KBM-7 (cell line): ENCODE measurements at regions not wholly inside any gene's neighbourhood (a gene's known extent, or its start where the extent isn't known, plus 50 kb on each side); places are given as distances from the start of the nearest gene placed in this dataset.

ENCODE experiments used
- DNase-seq: peaks from one replicate; pipeline ENCODE4 v3.0.0-alpha.2; 2015
- in situ Hi-C: fragments of 300-500 bp; cut with MboI; formaldehyde crosslinking; loops from 2 replicates; pipeline ENCODE4 v1.14.3; 2020; ENCODE audit warnings: low sequenced_read_pairs, low pct_unique_long_range_greater_than_20kb, mixed read lengths

GRCh38 chr1:14112613-14113012 lies 412.6 kb downstream of the PRDM2 start:
- no peak for DNase-seq
- in situ Hi-C loops, result no loop called here

GRCh38 chr1:14113271-14113670 lies 413.3 kb downstream of the PRDM2 start:
- in situ Hi-C loops, result no loop called here
- DNase-seq, result no peak

DNA sequence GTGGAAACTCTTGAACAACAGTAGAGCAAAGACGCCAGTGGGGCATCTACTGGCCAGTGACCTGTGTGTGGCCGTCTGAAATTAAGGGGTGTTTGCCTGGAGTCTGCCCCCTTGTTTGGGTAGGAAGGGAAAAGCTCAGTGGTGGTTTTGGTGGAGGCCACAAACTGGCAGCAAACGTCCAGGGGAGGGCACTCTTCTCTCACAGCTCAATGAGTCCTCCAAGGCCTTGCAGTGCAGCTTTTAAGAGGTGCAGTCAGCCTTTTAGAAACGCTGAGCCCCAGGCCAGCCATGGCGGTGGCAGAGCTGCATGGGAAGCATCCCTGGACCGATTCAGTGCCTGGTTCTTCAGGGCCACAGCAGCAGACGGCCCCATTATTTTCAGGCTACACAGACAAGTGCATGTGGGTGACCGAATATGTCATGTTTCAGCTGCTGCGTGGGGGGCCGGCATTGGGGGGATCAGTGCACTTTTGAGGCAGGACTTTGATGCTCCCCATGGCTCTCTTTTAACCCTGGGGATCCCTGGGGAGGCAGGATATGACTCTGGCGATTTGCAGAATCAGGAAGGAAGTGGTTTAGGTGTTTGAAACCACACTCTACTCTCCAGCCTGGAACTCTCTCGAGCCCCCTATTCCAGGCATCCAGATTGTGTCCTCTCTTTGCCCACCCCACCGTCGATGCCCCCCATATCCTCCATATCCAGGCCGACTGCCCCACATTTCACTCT lies 414.0 kb downstream of the PRDM2 start:
- DNase-seq, result peak; percentile 42
- in situ Hi-C loops, result no loop called here

DNA sequence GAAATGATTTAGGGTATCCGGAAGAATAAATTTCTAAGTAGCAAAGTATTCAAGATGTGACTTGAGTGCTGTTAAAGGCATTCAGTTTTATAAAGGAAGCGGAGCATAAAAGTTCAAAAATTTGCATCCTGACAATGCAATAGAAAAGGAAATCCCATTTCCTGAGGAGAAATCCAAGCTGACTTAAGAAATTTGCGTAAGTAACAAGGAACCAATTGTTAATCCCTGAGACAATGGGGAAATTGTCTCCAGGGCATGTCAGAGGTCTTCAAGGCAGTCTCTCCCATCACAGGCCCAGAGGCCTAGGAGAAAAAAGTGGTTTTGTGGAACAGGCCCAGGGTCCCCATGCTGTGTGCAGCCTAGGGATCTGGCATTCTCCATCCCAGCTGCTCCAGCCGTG lies 416.0 kb downstream of the PRDM2 start:
- DNase-seq, result no peak
- in situ Hi-C loops, result no loop called here

GRCh38 chr1:14117700-14118099 lies 417.7 kb downstream of the PRDM2 start:
- in situ Hi-C loops, result no loop called here
- no peak for DNase-seq

- in situ Hi-C loops, result no loop called here
- DNase-seq, result no peak
Measured at GRCh38 chr1:14118691-14119485, 418.9 kb downstream of the PRDM2 start.

DNA sequence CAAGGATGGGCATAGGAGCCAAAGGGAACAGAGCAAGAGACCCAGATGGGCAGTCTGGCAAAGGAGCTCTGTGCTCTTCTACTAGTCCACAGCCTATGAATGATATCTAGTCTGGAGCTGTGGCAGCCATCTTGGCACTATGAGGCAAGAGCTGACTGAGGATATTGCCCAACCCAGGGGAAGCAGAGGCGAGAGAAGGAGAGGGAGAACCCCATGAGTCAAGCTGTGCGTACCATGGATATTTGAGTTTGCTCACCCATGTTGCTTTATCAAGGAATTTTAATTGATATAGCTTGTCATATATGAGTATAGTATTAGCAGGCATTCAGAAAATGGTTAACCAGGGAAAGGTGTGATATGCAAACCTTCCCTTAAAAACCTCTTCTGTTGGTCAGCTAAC lies 420.9 kb downstream of the PRDM2 start:
- DNase-seq, result no peak

DNA sequence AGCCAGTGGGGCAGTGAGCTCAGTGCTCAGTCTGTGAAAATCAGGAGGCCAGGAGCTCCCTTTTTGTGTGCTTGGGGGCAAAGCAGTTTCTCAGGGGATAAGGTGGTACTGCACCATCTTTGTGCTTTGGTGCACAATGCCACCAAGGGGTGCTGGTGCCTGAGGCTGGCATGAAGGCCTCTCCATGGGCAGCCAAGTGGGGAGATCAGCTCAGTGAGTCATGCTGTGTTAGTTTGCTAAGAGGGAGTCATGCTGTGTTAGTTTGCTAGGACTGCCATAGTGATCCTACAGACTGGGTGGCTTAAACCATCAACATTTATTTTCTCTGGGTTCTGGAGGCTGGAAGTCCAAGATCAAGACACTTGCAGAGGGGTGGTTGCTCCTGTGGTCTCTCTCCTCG lies 428.1 kb downstream of the PRDM2 start:
- in situ Hi-C loops, result no loop called here
- no peak for DNase-seq

More for the DNA sequence above, 420.9 kb downstream of the PRDM2 start:
- in situ Hi-C loops, result no loop called here

- no peak for DNase-seq
- in situ Hi-C loops, result no loop called here
Measured at GRCh38 chr1:14129009-14129408, 429.0 kb downstream of the PRDM2 start.

- DNase-seq, result no peak
- in situ Hi-C loops, result no loop called here
Measured at GRCh38 chr1:14135070-14135469, 435.1 kb downstream of the PRDM2 start.

DNA sequence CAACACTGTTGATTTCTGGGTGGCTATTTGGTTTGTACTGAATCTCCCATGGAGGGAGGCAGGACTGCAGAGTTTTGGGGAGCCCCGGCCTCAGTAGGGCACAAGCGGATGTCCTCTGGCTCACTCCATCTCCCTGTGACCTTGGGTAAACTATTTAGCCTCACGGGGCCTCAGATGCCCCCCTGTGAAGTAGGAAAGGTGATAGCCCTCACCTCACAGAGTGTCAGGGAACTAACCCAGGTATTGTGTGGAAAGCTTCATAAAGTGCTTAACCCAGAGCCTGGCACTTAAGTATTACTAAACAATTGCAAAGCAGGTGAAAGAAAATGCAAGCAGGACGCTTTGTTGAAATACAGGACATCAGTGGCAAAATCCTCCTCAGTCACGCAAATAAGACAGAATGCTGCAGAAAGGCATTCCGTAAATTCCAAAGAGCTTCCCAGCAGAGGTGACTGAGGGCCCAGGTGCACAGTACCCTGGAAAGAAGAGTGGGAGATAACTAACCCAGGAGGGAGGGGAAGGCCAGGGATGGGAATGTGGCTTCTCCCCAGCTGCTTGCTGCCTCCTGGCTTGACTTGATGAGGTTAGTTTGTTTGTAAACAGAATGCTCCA lies 436.3 kb downstream of the PRDM2 start:
- in situ Hi-C loops, result no loop called here
- no peak for DNase-seq

- in situ Hi-C loops, result no loop called here
- DNase-seq, result no peak
Measured at GRCh38 chr1:14136881-14137280, 436.9 kb downstream of the PRDM2 start.

- DNase-seq, result no peak
- in situ Hi-C loops, result no loop called here
Measured at GRCh38 chr1:14137411-14138134, 437.6 kb downstream of the PRDM2 start.

DNA sequence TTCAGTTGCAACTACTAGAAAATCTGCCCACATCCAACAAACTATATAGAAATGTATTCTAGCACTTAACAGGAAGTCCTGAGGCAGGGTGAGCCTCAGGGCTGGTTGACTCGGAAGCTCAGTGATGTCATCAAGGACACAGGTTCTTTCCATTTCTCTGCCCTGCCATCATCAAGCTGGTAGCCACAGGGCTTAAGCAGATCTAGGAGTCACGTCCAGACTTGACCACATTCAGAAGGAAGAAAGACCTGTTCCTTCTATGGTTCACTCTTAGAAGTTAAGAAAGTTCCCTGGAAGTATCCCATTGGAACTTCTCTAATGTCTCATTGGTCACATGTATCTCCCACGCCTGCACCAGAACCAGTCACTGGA lies 438.1 kb downstream of the PRDM2 start:
- in situ Hi-C loops, result no loop called here
- no peak for DNase-seq

DNA sequence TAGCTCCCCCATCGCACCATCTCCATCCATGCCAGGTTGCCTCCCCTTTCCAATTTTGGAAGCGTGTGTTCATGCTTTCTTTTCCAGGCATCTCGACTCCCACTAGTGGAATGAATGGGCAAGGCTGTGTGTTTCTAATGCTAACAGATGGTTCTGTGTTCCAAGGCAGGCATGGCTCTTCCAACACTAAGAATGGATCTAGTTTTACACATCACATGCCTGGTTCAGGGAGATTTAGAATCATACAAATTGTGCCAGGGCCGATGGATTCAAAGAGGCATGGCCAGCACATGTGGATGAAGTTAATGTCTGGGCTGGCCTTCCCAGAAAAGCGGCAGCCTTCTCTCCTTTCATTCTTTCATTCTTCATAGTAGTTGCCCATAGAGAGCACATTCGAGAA lies 438.7 kb downstream of the PRDM2 start:
- in situ Hi-C loops, result no loop called here
- DNase-seq, result no peak

- in situ Hi-C loops, result no loop called here
- no peak for DNase-seq
Measured at GRCh38 chr1:14140831-14141401, 440.9 kb downstream of the PRDM2 start.

DNA sequence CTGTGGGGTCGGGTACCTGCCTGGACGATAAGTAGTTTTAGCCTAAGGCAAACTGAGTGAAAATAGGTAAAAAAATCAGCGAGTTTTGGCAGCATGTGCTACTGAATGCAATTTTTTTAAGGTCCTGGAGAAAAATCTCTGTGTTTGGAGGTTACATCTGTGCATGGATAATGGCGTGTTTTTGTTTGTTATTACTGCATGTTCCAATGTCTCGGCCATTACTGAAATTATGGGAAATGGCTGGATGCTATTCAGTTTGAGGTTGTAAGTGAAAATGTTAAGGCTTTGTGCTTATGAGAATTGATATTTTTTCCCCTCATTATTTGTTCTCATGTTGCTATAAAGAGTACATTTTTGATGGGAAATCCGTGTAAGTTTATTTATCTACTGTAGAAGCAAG lies 441.7 kb downstream of the PRDM2 start:
- in situ Hi-C loops, result no loop called here
- no peak for DNase-seq

- no peak for DNase-seq
- in situ Hi-C loops, result no loop called here
Measured at GRCh38 chr1:14142397-14143100, 442.6 kb downstream of the PRDM2 start.

DNA sequence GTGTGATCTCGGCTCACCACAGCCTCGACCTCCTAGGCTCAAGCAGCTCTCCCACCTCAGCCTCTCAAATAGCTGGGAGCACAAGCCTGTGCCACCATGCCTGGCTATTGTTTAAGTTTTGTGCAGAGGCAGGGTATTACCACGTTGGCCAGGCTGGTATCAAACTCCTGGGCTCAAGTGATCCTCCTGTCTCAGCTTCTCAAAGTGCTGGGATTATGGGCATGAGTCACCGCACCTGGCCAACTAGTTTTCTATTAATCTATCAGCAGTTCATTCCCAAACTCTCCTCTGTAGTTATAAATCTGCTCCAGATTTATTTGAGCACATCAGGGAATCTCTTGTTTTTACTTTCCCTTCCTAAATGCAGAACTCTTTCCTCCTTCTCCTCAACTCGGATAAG lies 443.8 kb downstream of the PRDM2 start:
- in situ Hi-C loops, result no loop called here
- DNase-seq, result no peak
